IgD-negative memory B cell (primary cell): ENCODE measurements at regions not wholly inside any gene's neighbourhood (a gene's known extent, or its start where the extent isn't known, plus 50 kb on each side); places are given as distances from the start of the nearest gene placed in this dataset.

ENCODE experiments used
- H3K27ac Mint-ChIP-seq, 3 donors: one replicate each; pipeline ENCODE4 v1.8.0; 2020 to 2022; ENCODE audit warnings: mild to moderate bottlenecking in 3 of 3, mixed read lengths in 3 of 3, moderate library complexity in 1 of 3
- H3K27me3 Mint-ChIP-seq: one replicate; pipeline ENCODE4 v1.8.0; 2021; ENCODE audit warnings: mixed read lengths
- H3K36me3 Mint-ChIP-seq: one replicate; pipeline ENCODE4 v1.8.0; 2020; ENCODE audit warnings: mild to moderate bottlenecking, mixed read lengths
- H3K4me1 Mint-ChIP-seq, 3 donors: one replicate each; pipeline ENCODE4 v1.8.0; 2020 to 2022; ENCODE audit warnings: mixed read lengths in 3 of 3, mild to moderate bottlenecking in 1 of 3
- H3K4me3 Mint-ChIP-seq, 4 donors: one replicate each; pipeline ENCODE4 v1.8.0; 2020 to 2022; ENCODE audit warnings: mild to moderate bottlenecking in 4 of 4, mixed read lengths in 4 of 4, moderate library complexity in 3 of 4
- H3K9me3 Mint-ChIP-seq, 3 donors: one replicate each; pipeline ENCODE4 v1.8.0; 2020 to 2021; ENCODE audit warnings: mixed read lengths in 3 of 3, mild to moderate bottlenecking in 1 of 3

GRCh38 chr9:78826527-78826926 lies 529.6 kb downstream of the PSAT1 start:
- Mint-ChIP-seq H3K9me3 (no peaks in the 10 kb centered on the region), H3K4me1 (peaks cover 0 to 2% (median 0%) of the 10 kb centered on the region in 3 donors), H3K36me3 (no peaks in the 10 kb centered on the region), H3K27me3 (no peaks in the 10 kb centered on the region), H3K27ac (no peak overlapping the region), H3K4me3 (no peak overlapping the region)

- Mint-ChIP-seq H3K27me3 (no peaks in the 10 kb centered on the region), H3K27ac (no peak overlapping the region), H3K4me1 (peaks cover 0 to 2% (median 0%) of the 10 kb centered on the region in 3 donors), H3K36me3 (no peaks in the 10 kb centered on the region), H3K4me3 (no peak overlapping the region), H3K9me3 (no peaks in the 10 kb centered on the region)
Measured at GRCh38 chr9:78828521-78828920, 531.6 kb downstream of the PSAT1 start.

GRCh38 chr9:78830301-78830700 lies 533.4 kb downstream of the PSAT1 start:
- Mint-ChIP-seq H3K27me3 (no peaks in the 10 kb centered on the region), H3K4me1 (peaks cover 0 to 2% (median 0%) of the 10 kb centered on the region in 3 donors), H3K36me3 (no peaks in the 10 kb centered on the region), H3K27ac (no peak overlapping the region), H3K4me3 (no peak overlapping the region), H3K9me3 (no peaks in the 10 kb centered on the region)

- Mint-ChIP-seq H3K4me3 (no peak overlapping the region), H3K27ac (no peak overlapping the region), H3K9me3 (no peaks in the 10 kb centered on the region), H3K27me3 (no peaks in the 10 kb centered on the region), H3K4me1 (peaks cover 2 to 5% (median 5%) of the 10 kb centered on the region in 3 donors), H3K36me3 (no peaks in the 10 kb centered on the region)
Measured at GRCh38 chr9:78831726-78832125, 534.8 kb downstream of the PSAT1 start.

GRCh38 chr9:78835928-78836450 lies 539.1 kb downstream of the PSAT1 start:
- Mint-ChIP-seq H3K9me3 (no peaks in the 10 kb centered on the region), H3K36me3 (no peaks in the 10 kb centered on the region), H3K4me3 (no peak overlapping the region), H3K27me3 (no peaks in the 10 kb centered on the region), H3K27ac (no peak overlapping the region), H3K4me1 (peaks cover 5 to 9% (median 6%) of the 10 kb centered on the region in 3 donors)

- Mint-ChIP-seq H3K27me3 (no peaks in the 10 kb centered on the region), H3K9me3 (peaks cover 5 to 10% (median 5%) of the 10 kb centered on the region in 3 donors), H3K4me1 (peaks cover 5 to 12% (median 9%) of the 10 kb centered on the region in 3 donors), H3K36me3 (no peaks in the 10 kb centered on the region), H3K27ac (no peak overlapping the region), H3K4me3 (no peak overlapping the region)
Measured at GRCh38 chr9:78839252-78839651, 542.3 kb downstream of the PSAT1 start.

GRCh38 chr9:78848061-78848460 lies 551.1 kb downstream of the PSAT1 start:
- no peak overlapping the region for H3K27ac Mint-ChIP-seq
- peaks cover 8% of the 10 kb centered on the region for H3K27me3 Mint-ChIP-seq
- H3K4me3 Mint-ChIP-seq = no peak overlapping the region
- H3K36me3 Mint-ChIP-seq = no peaks in the 10 kb centered on the region
- H3K9me3 Mint-ChIP-seq = peaks cover 5 to 12% (median 11%) of the 10 kb centered on the region in 3 donors
- H3K4me1 Mint-ChIP-seq = peaks cover 0 to 1% (median 0%) of the 10 kb centered on the region in 3 donors

GRCh38 chr9:78856144-78856543 lies 559.2 kb downstream of the PSAT1 start:
- H3K9me3 Mint-ChIP-seq = no peaks in the 10 kb centered on the region
- no peak overlapping the region for H3K27ac Mint-ChIP-seq
- H3K36me3 Mint-ChIP-seq = no peaks in the 10 kb centered on the region
- no peak overlapping the region for H3K4me3 Mint-ChIP-seq
- peaks cover 3% of the 10 kb centered on the region for H3K27me3 Mint-ChIP-seq
- peaks cover 0 to 2% (median 0%) of the 10 kb centered on the region in 3 donors for H3K4me1 Mint-ChIP-seq

- Mint-ChIP-seq H3K36me3 (no peaks in the 10 kb centered on the region), H3K27me3 (no peaks in the 10 kb centered on the region), H3K27ac (no peak overlapping the region), H3K9me3 (no peaks in the 10 kb centered on the region), H3K4me3 (no peak overlapping the region), H3K4me1 (peaks cover 0 to 3% (median 0%) of the 10 kb centered on the region in 3 donors)
Measured at GRCh38 chr9:78856781-78857180, 559.9 kb downstream of the PSAT1 start.

GRCh38 chr9:78857373-78858225 lies 560.7 kb downstream of the PSAT1 start:
- peaks cover 0 to 3% (median 0%) of the 10 kb centered on the region in 3 donors for H3K4me1 Mint-ChIP-seq

GRCh38 chr9:78858266-78858665 lies 561.3 kb downstream of the PSAT1 start:
- H3K9me3 Mint-ChIP-seq = no peaks in the 10 kb centered on the region
- no peaks in the 10 kb centered on the region for H3K36me3 Mint-ChIP-seq
- H3K4me3 Mint-ChIP-seq = no peak overlapping the region
- H3K27me3 Mint-ChIP-seq = no peaks in the 10 kb centered on the region
- H3K27ac Mint-ChIP-seq = no peak overlapping the region
- H3K4me1 Mint-ChIP-seq = peaks cover 0 to 3% (median 0%) of the 10 kb centered on the region in 3 donors

More at GRCh38 chr9:78857373-78858225, 560.7 kb downstream of the PSAT1 start:
- Mint-ChIP-seq H3K27me3 (no peaks in the 10 kb centered on the region), H3K4me3 (no peak overlapping the region), H3K9me3 (no peaks in the 10 kb centered on the region), H3K36me3 (no peaks in the 10 kb centered on the region), H3K27ac (no peak overlapping the region)

GRCh38 chr9:78860801-78861475 lies 564.0 kb downstream of the PSAT1 start:
- H3K27ac Mint-ChIP-seq = no peak overlapping the region
- no peaks in the 10 kb centered on the region for H3K9me3 Mint-ChIP-seq
- H3K4me1 Mint-ChIP-seq = peaks cover 0 to 3% (median 0%) of the 10 kb centered on the region in 3 donors
- H3K4me3 Mint-ChIP-seq = no peak overlapping the region
- no peaks in the 10 kb centered on the region for H3K36me3 Mint-ChIP-seq
- H3K27me3 Mint-ChIP-seq = no peaks in the 10 kb centered on the region

GRCh38 chr9:78863531-78863930 lies 566.6 kb downstream of the PSAT1 start:
- no peak overlapping the region for H3K4me3 Mint-ChIP-seq
- no peaks in the 10 kb centered on the region for H3K27me3 Mint-ChIP-seq
- no peak overlapping the region for H3K27ac Mint-ChIP-seq
- H3K9me3 Mint-ChIP-seq = no peaks in the 10 kb centered on the region
- no peaks in the 10 kb centered on the region for H3K36me3 Mint-ChIP-seq
- peaks cover 0 to 3% (median 0%) of the 10 kb centered on the region in 3 donors for H3K4me1 Mint-ChIP-seq

- no peaks in the 10 kb centered on the region for H3K9me3 Mint-ChIP-seq
- H3K36me3 Mint-ChIP-seq = no peaks in the 10 kb centered on the region
- no peak overlapping the region for H3K27ac Mint-ChIP-seq
- H3K27me3 Mint-ChIP-seq = no peaks in the 10 kb centered on the region
- peaks cover 0 to 3% (median 0%) of the 10 kb centered on the region in 3 donors for H3K4me1 Mint-ChIP-seq
- no peak overlapping the region for H3K4me3 Mint-ChIP-seq
Measured at GRCh38 chr9:78865737-78866136, 568.8 kb downstream of the PSAT1 start.
